ENCODE measurements at regions not wholly inside any gene's neighbourhood (a gene's known extent, or its start where the extent isn't known, plus 50 kb on each side); places are given as distances from the start of the nearest gene placed in this dataset.

DNA sequence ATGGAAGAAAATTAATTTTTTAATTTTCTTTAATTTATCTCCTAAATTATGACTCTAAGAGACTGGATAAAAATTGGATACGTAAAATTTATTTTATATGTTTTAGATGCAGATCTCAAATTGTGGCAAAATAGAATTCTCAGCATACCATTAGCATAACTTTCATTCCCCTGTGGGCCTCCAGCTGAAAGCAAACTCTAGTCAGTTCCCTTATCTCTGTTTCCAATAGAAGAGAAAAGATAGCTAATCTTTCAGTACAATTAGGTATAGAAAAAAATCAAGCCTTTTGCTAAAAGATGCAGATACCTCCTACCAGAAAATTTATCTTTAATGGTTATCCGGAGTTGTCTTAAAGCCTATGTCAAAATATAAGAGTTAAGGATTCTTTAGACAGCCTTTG is 1530.6 kb downstream of the EFNA5 start:
- DNase-seq: no peak
- Histone ChIP-seq H3K27ac (no peak overlapping the region), H3K4me3 (no peak overlapping the region), H3K4me1 (peaks cover 0 to 17% (median 0%) of the 10 kb centered on the region in 4 donors), H3K27me3 (no peaks in the 10 kb centered on the region), H3K9me3 (no peaks in the 10 kb centered on the region), H3K36me3 (no peaks in the 10 kb centered on the region)
- intact Hi-C loops (cut with DNase I; ENCODE audit: low total_unique reads): no loop called here
- TF ChIP-seq, protein P1, sequence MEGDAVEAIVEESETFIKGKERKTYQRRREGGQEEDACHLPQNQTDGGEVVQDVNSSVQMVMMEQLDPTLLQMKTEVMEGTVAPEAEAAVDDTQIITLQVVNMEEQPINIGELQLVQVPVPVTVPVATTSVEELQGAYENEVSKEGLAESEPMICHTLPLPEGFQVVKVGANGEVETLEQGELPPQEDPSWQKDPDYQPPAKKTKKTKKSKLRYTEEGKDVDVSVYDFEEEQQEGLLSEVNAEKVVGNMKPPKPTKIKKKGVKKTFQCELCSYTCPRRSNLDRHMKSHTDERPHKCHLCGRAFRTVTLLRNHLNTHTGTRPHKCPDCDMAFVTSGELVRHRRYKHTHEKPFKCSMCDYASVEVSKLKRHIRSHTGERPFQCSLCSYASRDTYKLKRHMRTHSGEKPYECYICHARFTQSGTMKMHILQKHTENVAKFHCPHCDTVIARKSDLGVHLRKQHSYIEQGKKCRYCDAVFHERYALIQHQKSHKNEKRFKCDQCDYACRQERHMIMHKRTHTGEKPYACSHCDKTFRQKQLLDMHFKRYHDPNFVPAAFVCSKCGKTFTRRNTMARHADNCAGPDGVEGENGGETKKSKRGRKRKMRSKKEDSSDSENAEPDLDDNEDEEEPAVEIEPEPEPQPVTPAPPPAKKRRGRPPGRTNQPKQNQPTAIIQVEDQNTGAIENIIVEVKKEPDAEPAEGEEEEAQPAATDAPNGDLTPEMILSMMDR (IDR thresholded peaks at IDR 0.05): no peak

DNA sequence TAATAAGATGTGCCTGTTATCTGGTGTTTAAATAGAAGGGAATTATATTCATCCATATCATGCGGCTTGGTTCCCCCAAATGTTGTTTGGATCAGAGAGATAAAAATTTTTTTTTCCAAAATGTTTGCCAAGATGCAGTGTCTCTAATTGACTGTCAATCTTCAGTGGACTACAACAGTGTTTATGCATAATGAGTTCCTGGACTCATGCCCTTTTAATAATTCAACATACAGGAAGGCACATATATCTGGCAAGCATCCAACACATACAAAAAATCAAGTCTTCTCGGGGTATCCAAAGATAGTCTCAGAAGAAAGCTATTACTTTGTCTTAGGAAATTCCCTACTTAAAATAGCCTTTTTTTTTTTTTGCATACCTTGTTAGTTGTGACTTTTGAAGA is 1534.7 kb downstream of the EFNA5 start:
- Histone ChIP-seq H3K27ac (no peak overlapping the region), H3K36me3 (no peaks in the 10 kb centered on the region), H3K9me3 (no peaks in the 10 kb centered on the region), H3K27me3 (no peaks in the 10 kb centered on the region), H3K4me3 (no peak overlapping the region), H3K4me1 (no peaks in the 10 kb centered on the region)
- intact Hi-C loops (cut with DNase I; ENCODE audit: low total_unique reads): no loop called here
- no peak for DNase-seq
- TF ChIP-seq, protein P1 (IDR thresholded peaks at IDR 0.05): no peak

DNA sequence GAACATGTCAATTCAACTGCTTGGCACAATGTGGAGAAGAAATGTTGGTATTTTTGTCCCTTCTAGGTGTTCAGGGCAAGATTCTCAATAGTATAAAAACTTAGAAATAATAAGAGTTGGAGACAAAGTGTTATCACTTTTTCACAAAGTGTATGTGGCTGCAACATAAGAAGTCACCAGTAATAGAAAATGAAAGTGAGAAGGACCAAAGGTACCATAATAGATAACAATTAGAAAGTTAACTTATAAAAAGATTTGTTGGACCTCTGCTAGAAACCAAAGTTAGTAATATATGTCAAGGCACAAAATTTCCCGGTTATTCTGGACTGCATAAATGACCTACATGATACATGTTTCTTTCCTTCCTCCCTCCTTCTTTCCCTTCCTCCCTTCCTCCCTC is 1535.3 kb downstream of the EFNA5 start:
- Histone ChIP-seq H3K27me3 (no peaks in the 10 kb centered on the region), H3K4me3 (no peak overlapping the region), H3K36me3 (no peaks in the 10 kb centered on the region), H3K9me3 (no peaks in the 10 kb centered on the region), H3K4me1 (no peaks in the 10 kb centered on the region), H3K27ac (no peak overlapping the region)
- TF ChIP-seq, protein P1 (IDR thresholded peaks at IDR 0.05): no peak
- DNase-seq: no peak
- intact Hi-C loops (cut with DNase I; ENCODE audit: low total_unique reads): no loop called here

DNA sequence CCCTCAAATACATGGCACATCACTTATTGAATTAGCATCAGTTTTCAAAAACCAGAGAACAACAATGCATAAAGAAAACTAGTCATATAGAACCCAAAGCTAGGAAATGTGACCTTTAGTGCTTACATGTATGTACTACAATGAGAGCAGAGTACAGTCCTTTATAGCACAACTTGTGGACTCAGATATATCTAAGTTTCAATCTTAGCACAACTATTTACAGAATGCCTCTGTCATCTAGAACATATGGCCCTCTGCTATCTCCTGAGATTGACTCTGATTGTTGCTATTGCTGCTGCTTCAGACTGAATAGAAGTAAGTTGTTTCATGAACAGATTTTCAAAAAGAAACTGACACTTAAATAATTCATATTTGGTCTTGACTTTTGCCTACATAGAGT is 1536.2 kb downstream of the EFNA5 start:
- no peaks in the 10 kb centered on the region for H3K4me1 ChIP-seq
- TF ChIP-seq, protein P1 (IDR thresholded peaks at IDR 0.05): no peak
- DNase-seq: no peak
- no peaks in the 10 kb centered on the region for H3K36me3 ChIP-seq
- intact Hi-C loops (cut with DNase I; ENCODE audit: low total_unique reads): no loop called here
- H3K9me3 ChIP-seq: no peaks in the 10 kb centered on the region
- H3K27me3 ChIP-seq: no peaks in the 10 kb centered on the region
- no peak overlapping the region for H3K27ac ChIP-seq
- no peak overlapping the region for H3K4me3 ChIP-seq

DNA sequence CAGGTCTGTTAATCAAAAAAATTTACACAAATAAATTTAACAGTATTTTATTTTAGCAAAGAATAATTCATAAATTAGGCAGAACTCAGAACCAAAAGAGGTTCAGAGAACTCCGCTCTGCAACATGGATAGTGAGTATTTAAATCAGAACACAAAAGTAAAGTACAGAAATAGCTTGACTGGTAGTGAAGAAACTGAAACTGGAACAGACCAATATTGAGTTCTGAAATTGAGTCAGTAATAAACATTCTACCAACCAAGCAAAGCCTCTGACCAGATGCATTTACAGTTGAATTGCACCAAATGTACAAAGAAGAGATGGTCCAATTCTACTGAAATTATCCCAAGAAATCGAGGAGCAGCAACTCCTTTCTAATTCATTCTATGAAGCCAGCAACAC is 1542.8 kb downstream of the EFNA5 start:
- Histone ChIP-seq H3K36me3 (no peaks in the 10 kb centered on the region), H3K4me1 (peaks cover 0 to 15% (median 0%) of the 10 kb centered on the region in 4 donors), H3K4me3 (no peak overlapping the region), H3K27ac (no peak overlapping the region), H3K9me3 (no peaks in the 10 kb centered on the region), H3K27me3 (no peaks in the 10 kb centered on the region)
- no peak for DNase-seq
- intact Hi-C loops (cut with DNase I; ENCODE audit: low total_unique reads): no loop called here
- TF ChIP-seq, protein P1 (IDR thresholded peaks at IDR 0.05): no peak

DNA sequence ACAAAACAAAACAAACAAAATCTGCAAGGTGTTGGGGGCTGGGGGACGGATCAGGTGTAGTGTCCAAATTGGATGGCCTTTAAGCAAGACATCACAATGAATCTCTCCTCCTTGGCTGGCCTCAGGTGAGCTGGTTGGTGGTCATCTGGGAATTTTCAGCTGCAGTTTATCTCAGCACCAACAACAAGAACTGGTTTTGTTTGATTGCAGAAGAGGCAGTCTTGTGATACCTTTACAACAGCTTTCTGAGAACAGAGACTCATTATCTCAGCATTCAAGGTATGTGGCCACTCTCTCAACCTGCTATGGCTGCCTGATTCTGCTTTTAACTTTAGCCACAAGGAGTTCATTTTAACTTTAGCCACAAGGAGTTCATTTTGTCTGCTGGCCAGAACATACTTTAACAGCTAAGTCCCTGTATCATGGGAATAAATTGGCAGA is 1543.4 kb downstream of the EFNA5 start:
- TF ChIP-seq, protein P1 (IDR thresholded peaks at IDR 0.05): no peak
- Histone ChIP-seq H3K9me3 (no peaks in the 10 kb centered on the region), H3K27ac (no peak overlapping the region), H3K4me1 (peaks cover 0 to 15% (median 0%) of the 10 kb centered on the region in 4 donors), H3K27me3 (no peaks in the 10 kb centered on the region), H3K36me3 (no peaks in the 10 kb centered on the region), H3K4me3 (no peak overlapping the region)
- intact Hi-C loops (cut with DNase I; ENCODE audit: low total_unique reads): no loop called here
- DNase-seq: no peak
